K562 (cell line): ENCODE measurements at regions not wholly inside any gene's neighbourhood (a gene's known extent, or its start where the extent isn't known, plus 50 kb on each side); places are given as distances from the start of the nearest gene placed in this dataset.

Experiments used
- ATAC-seq: fragments of 200-7000 bp; cut with Tn5 transposase; 3 replicates; pipeline ENCODE4 v1.9.1; 2020; ENCODE audit warnings: moderate library complexity
- BruUV-seq: library from RNA; stranded (reverse); fragments of 400-500 nt; replicated peaks from 2 replicates; lab custom pipeline; 2021; lab: Mats Ljungman, UMichigan
- CTCF ChIA-PET: fragments of 300-600 bp; formaldehyde crosslinking; extraction: SDS; loops from one replicate; lab custom pipeline; 2021; ENCODE audit warnings: low intra/inter-chr PET ratio; lab: Yijun Ruan, JAX
- POLR2A ChIA-PET: fragments of 300-600, 350-650 bp; sonication (Branson Sonifier 250); formaldehyde crosslinking; extraction: SDS; loops from one replicate; lab custom pipeline; 2021; ENCODE audit warnings: antibody characterized with exemption, inconsistent platforms; lab: Yijun Ruan, JAX
- DNase-seq, 4 experiments: peaks; one replicate each; pipeline versions ENCODE4 v3.0.0 to v3.0.0-alpha.2; 2011 to 2018; ENCODE audit warnings: low spot score in 3 of 4, mixed read lengths in 3 of 4; ENCODE audit errors: extremely low read depth in 1 of 4
- FAIRE-seq: peaks from 2 replicates; lab custom pipeline; 2011; peaks lifted over from hg19 to GRCh38; lab: Jason Lieb, UNC
- H2AFZ ChIP-seq: 2 replicates; pipeline ENCODE4 v1.6.0; 2011; ENCODE audit warnings: low read depth, low read length, control low read depth, inconsistent platforms
- H3K27ac ChIP-seq: fragments of 200-600 bp; 3 replicates; pipeline ENCODE4 v1.8.0; 2011; ENCODE audit warnings: low read depth, mild to moderate bottlenecking, control low read depth, inconsistent platforms, low read length, moderate library complexity, mixed read lengths; ENCODE audit errors: extremely low read depth
- H3K27me3 ChIP-seq, 2 experiments: fragments of 300-600 bp in 1 of 2; 2 replicates in 1 of 2; 3 replicates in 1 of 2; pipeline versions ENCODE4 v1.6.0 to v1.8.0; 2011; ENCODE audit warnings: inconsistent platforms in 2 of 2, low read length in 2 of 2, mild to moderate bottlenecking in 1 of 2, mixed read lengths in 1 of 2, moderate library complexity in 1 of 2; ENCODE audit not compliant: control insufficient read depth in 2 of 2, insufficient read depth in 2 of 2
- H3K36me3 ChIP-seq: fragments of 300-600 bp; 3 replicates; pipeline ENCODE4 v1.8.0; 2011; ENCODE audit warnings: mild to moderate bottlenecking, low read length, inconsistent platforms; ENCODE audit not compliant: control insufficient read depth, insufficient read depth
- H3K4me1 ChIP-seq, 2 experiments: fragments of 200-600 bp in 1 of 2; replicated peaks in 1 of 2; 2 replicates in 1 of 2; 3 replicates in 1 of 2; pipeline versions ENCODE4 v1.5.1 to v1.8.0; 2011; ENCODE audit warnings: inconsistent platforms in 2 of 2, low read length in 2 of 2, mild to moderate bottlenecking in 1 of 2, mixed read lengths in 1 of 2, moderate library complexity in 1 of 2; ENCODE audit not compliant: control insufficient read depth in 2 of 2, insufficient read depth in 2 of 2
- H3K4me2 ChIP-seq: 2 replicates; pipeline ENCODE4 v1.6.1; 2011; ENCODE audit warnings: low read length, control low read depth, inconsistent platforms, mixed read lengths; ENCODE audit not compliant: insufficient read depth
- H3K4me3 ChIP-seq: fragments of 200-600 bp; sonication (generic), shearing (Covaris generic); 2 replicates; pipeline ENCODE4 v1.5.1; 2016; ENCODE audit warnings: control low read depth, inconsistent platforms
- H3K79me2 ChIP-seq: fragments of 200-600 bp; 3 replicates; pipeline ENCODE4 v1.8.0; 2011; ENCODE audit warnings: low read length, inconsistent platforms; ENCODE audit not compliant: control insufficient read depth, insufficient read depth
- H3K9ac ChIP-seq, 2 experiments: 2 replicates each; pipeline versions ENCODE4 v1.6.0 to v1.6.1; 2011; ENCODE audit warnings: low read depth in 2 of 2, low read length in 2 of 2, control low read depth in 1 of 2, inconsistent platforms in 1 of 2, mild to moderate bottlenecking in 1 of 2, mixed read lengths in 1 of 2; ENCODE audit not compliant: insufficient read depth in 1 of 2
- H3K9me1 ChIP-seq: one replicate; pipeline ENCODE4 v1.6.0; 2011; ENCODE audit warnings: inconsistent platforms, mild to moderate bottlenecking, low read length, moderate library complexity; ENCODE audit not compliant: control insufficient read depth, insufficient read depth
- H3K9me3 ChIP-seq: replicated peaks from 2 replicates; pipeline ENCODE4 v1.5.1; 2011; ENCODE audit warnings: low read depth, low read length, inconsistent platforms; ENCODE audit not compliant: control insufficient read depth, insufficient read depth
- H4K20me1 ChIP-seq: replicated peaks from 2 replicates; pipeline ENCODE4 v1.6.1; 2011; ENCODE audit warnings: low read length, inconsistent platforms, mixed read lengths; ENCODE audit not compliant: control insufficient read depth, insufficient read depth
- ATF1 ChIP-seq, 2 experiments: fragments of 450-650 bp in 1 of 2; IDR thresholded peaks; 2 replicates each; pipeline ENCODE4 v1.6.1; 2016; ENCODE audit warnings: missing compliant biosample characterization in 1 of 2, missing genetic modification characterization in 1 of 2
- BRD9 ChIP-seq: fragments of 450-650 bp; IDR thresholded peaks from 2 replicates; pipeline ENCODE4 v1.6.1; 2018; ENCODE audit warnings: low read depth; ENCODE audit not compliant: partially characterized antibody
- CBX3 ChIP-seq, 2 experiments: IDR thresholded peaks; 1 replicate in 1 of 2; 2 replicates in 1 of 2; pipeline ENCODE4 v1.6.1; 2012; ENCODE audit warnings: inconsistent platforms in 2 of 2, low read length in 2 of 2, borderline replicate concordance in 1 of 2, control low read depth in 1 of 2
- CC2D1A ChIP-seq: fragments of 450-650 bp; IDR thresholded peaks from 2 replicates; pipeline ENCODE4 v1.6.1; 2017; ENCODE audit warnings: mild to moderate bottlenecking
- COPS2 ChIP-seq: fragments of 450-650 bp; conservative IDR thresholded peaks from 2 replicates; pipeline ENCODE4 v1.6.1; 2016; ENCODE audit warnings: mild to moderate bottlenecking, moderate library complexity
- GTF2A2 ChIP-seq: IDR thresholded peaks from 2 replicates; pipeline ENCODE4 v1.6.1; 2016; ENCODE audit warnings: mild to moderate bottlenecking, missing genetic modification characterization, missing compliant biosample characterization
- MXD1 ChIP-seq: fragments of 250-450 bp; sonication (Bioruptor Pico); IDR thresholded peaks from 2 replicates; pipeline ENCODE4 v1.8.0; 2021; ENCODE audit warnings: borderline replicate concordance, mild to moderate bottlenecking, moderate library complexity; ENCODE audit not compliant: poor library complexity, severe bottlenecking
- NR1H2 ChIP-seq: sonication (generic); formaldehyde crosslinking; IDR thresholded peaks from 2 replicates; pipeline ENCODE4 v1.4.0; 2020; ENCODE audit warnings: mild to moderate bottlenecking, missing genetic modification reagents
- RBM34 ChIP-seq: fragments of 200-400 bp; formaldehyde crosslinking; IDR thresholded peaks from 2 replicates; pipeline ENCODE4 v1.6.1; 2018; ENCODE audit warnings: low read length, borderline replicate concordance; ENCODE audit not compliant: insufficient read depth
- RREB1 ChIP-seq: fragments of 250-450 bp; sonication (Bioruptor Pico); IDR thresholded peaks from 2 replicates; pipeline ENCODE4 v1.4.0; 2020
- SOX6 ChIP-seq: fragments of 450-650 bp; IDR thresholded peaks from 2 replicates; pipeline ENCODE4 v1.6.1; 2014; ENCODE audit warnings: mild to moderate bottlenecking
- TAL1 ChIP-seq: fragments of 450-650 bp; IDR thresholded peaks from 2 replicates; pipeline ENCODE4 v1.6.1; 2016; ENCODE audit warnings: mild to moderate bottlenecking
- TRIM24 ChIP-seq, 2 experiments: fragments of 450-650 bp; IDR thresholded peaks; 2 replicates each; pipeline ENCODE4 v1.6.1; 2016
- TRIM25 ChIP-seq: fragments of 450-650 bp; IDR thresholded peaks from 2 replicates; pipeline ENCODE4 v1.7.0; 2016; ENCODE audit warnings: borderline replicate concordance
- XRCC4 ChIP-seq: IDR thresholded peaks from one replicate; pipeline ENCODE4 v1.6.1; 2011; ENCODE audit not compliant: insufficient read depth, insufficient read length; ENCODE audit errors: extremely low read depth
- ZNF140 ChIP-seq: fragments of 250-450 bp; sonication (Bioruptor Pico); IDR thresholded peaks from 2 replicates; pipeline ENCODE4 v1.8.0; 2021; ENCODE audit warnings: moderate library complexity, mild to moderate bottlenecking, inconsistent platforms
- ZNF551 ChIP-seq: fragments of 250-450 bp; sonication (Bioruptor Pico); IDR thresholded peaks from 2 replicates; pipeline ENCODE4 v1.5.0; 2021; ENCODE audit warnings: mild to moderate bottlenecking, moderate library complexity
- WGBS: fragments of 100-300 bp; shearing (Covaris generic); methylation state at CpG from one replicate; pipeline ENCODE4 v1.1.6; 2016; ENCODE audit warnings: low coverage, mixed read lengths; ENCODE audit not compliant: insufficient coverage; ENCODE audit errors: missing lambda C conversion rate; 5-methylcytosine and 5-hydroxymethylcytosine counted together
- in situ Hi-C: fragments of 300-500 bp; cut with MboI; formaldehyde crosslinking; loops from 4 replicates; pipeline ENCODE4 v1.15.0; 2018; ENCODE audit warnings: inconsistent platforms, mixed read lengths
- intact Hi-C: fragments of 100-400 bp; cut with micrococcal nuclease; formaldehyde crosslinking; loops from 2 replicates; pipeline ENCODE4 v1.14.2; 2022

GRCh38 chr11:110900426-110900825 is 188.2 kb upstream of the ARHGAP20 start:
- Histone ChIP-seq H3K9me3 (no peaks in the 10 kb centered on the region), H3K4me2 (no peak overlapping the region), H4K20me1 (no peaks in the 10 kb centered on the region), H3K27me3 (no peaks in the 10 kb centered on the region), H3K4me1 (no peaks in the 10 kb centered on the region), H2AFZ (no peak overlapping the region), H3K4me3 (no peak overlapping the region), H3K79me2 (no peaks in the 10 kb centered on the region), H3K27ac (no peak overlapping the region), H3K36me3 (no peaks in the 10 kb centered on the region), H3K9ac (no peak overlapping the region), H3K9me1 (no peaks in the 10 kb centered on the region)
- CTCF ChIA-PET, result no interaction called here
- intact Hi-C loops, result no loop called here
- POLR2A ChIA-PET, result no interaction called here
- TF ChIP-seq COPS2, result no peak
- no peak for TF ChIP-seq BRD9
- no peak for TF ChIP-seq ZNF551 (CRISPR knock-in tag)
- no peak for TF ChIP-seq SOX6
- TF ChIP-seq ZNF140 (CRISPR knock-in tag), result no peak
- TF ChIP-seq NR1H2 (CRISPR knock-in tag), result no peak
- TF ChIP-seq TAL1, result no peak
- TF ChIP-seq TRIM25, result no peak
- TF ChIP-seq ATF1 (CRISPR knock-in tag; IDR thresholded peaks at IDR 0.05), result no peak
- no peak for TF ChIP-seq ATF1 (tag; IDR thresholded peaks at IDR 0.05)
- no peak for TF ChIP-seq RREB1 (CRISPR knock-in tag)
- TF ChIP-seq CC2D1A, result no peak
- no peak for TF ChIP-seq MXD1 (CRISPR knock-in tag)
- no peak for TF ChIP-seq GTF2A2 (tag)
- no peak for TF ChIP-seq TRIM24 (IDR thresholded peaks at IDR 0.05)
- TF ChIP-seq XRCC4, result no peak
- TF ChIP-seq RBM34, result no peak
- no peak for TF ChIP-seq CBX3 (IDR thresholded peaks at IDR 0.05; ENCODE audit: borderline replicate concordance in 1 of 2, low read length in 2 of 2)
- DNase-seq (no peak), ATAC-seq (no peak), FAIRE-seq (no peak)
- BruUV-seq, result no TSS peak
- in situ Hi-C loops, result no loop called here
- 0% methylated on average over 1 of the region's 1 CpG for WGBS
